Breast epithelium (tissue), 3 donors: ENCODE measurements at regions not wholly inside any gene's neighbourhood (a gene's known extent, or its start where the extent isn't known, plus 50 kb on each side); places are given as distances from the start of the nearest gene placed in this dataset.

Experiments
- POLR2A ChIP-seq: fragments of 450-650 bp; IDR thresholded peaks from one replicate; pipeline ENCODE4 v1.6.1; 2016; ENCODE audit warnings: antibody characterized with exemption, mild to moderate bottlenecking, moderate library complexity
- TF ChIP-seq, protein P1 (sequence below), 3 donors: fragments of 450-650 bp; IDR thresholded peaks; one replicate each; pipeline ENCODE4 v1.5.1; 2016 to 2017; ENCODE audit warnings: antibody characterized with exemption in 3 of 3, mild to moderate bottlenecking in 3 of 3, moderate library complexity in 3 of 3

DNA sequence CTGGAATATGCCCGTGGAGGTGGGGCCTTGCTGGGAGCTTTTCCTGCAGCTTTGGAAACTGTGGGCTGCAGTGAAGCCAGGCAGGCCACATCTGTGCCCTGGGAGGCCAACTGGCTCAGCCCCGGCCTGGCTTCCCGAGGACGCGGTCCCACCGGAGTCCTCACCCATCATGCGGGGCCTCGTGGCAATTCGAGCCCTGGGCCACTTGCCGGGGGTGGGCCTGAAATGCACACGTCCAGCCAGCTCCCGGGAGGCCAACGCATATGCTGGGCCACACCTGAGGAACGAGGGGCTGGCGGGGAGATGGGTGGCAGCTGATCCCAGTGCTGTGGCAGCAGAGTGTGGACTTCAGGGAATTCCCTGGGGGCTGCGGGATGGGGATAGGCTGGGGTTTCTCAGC lies 172.4 kb upstream of the GSE1 start:
- TF ChIP-seq, protein P1, sequence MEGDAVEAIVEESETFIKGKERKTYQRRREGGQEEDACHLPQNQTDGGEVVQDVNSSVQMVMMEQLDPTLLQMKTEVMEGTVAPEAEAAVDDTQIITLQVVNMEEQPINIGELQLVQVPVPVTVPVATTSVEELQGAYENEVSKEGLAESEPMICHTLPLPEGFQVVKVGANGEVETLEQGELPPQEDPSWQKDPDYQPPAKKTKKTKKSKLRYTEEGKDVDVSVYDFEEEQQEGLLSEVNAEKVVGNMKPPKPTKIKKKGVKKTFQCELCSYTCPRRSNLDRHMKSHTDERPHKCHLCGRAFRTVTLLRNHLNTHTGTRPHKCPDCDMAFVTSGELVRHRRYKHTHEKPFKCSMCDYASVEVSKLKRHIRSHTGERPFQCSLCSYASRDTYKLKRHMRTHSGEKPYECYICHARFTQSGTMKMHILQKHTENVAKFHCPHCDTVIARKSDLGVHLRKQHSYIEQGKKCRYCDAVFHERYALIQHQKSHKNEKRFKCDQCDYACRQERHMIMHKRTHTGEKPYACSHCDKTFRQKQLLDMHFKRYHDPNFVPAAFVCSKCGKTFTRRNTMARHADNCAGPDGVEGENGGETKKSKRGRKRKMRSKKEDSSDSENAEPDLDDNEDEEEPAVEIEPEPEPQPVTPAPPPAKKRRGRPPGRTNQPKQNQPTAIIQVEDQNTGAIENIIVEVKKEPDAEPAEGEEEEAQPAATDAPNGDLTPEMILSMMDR (IDR thresholded peaks at IDR 0.05), result no peak
- TF ChIP-seq POLR2A, result no peak
